SK-N-SH treated with all-trans-retinoic acid at 6 μM for 48 hours (cell line): ENCODE measurements at regions not wholly inside any gene's neighbourhood (a gene's known extent, or its start where the extent isn't known, plus 50 kb on each side); places are given as distances from the start of the nearest gene placed in this dataset.

Source experiments
- BACH2 ChIP-seq: fragments of 250-450 bp; sonication (Bioruptor Pico); IDR thresholded peaks from 2 replicates; pipeline ENCODE4 v1.9.0; 2021; ENCODE audit warnings: mild to moderate bottlenecking, borderline replicate concordance
- PPARA ChIP-seq: fragments of 250-450 bp; sonication (Bioruptor Pico); IDR thresholded peaks from 2 replicates; pipeline ENCODE4 v1.5.0; 2020; ENCODE audit warnings: mild to moderate bottlenecking, borderline replicate concordance
- ZFP3 ChIP-seq: fragments of 250-450 bp; sonication (Bioruptor Pico); IDR thresholded peaks from 2 replicates; pipeline ENCODE4 v1.5.0; 2020; ENCODE audit warnings: mild to moderate bottlenecking, moderate library complexity

DNA sequence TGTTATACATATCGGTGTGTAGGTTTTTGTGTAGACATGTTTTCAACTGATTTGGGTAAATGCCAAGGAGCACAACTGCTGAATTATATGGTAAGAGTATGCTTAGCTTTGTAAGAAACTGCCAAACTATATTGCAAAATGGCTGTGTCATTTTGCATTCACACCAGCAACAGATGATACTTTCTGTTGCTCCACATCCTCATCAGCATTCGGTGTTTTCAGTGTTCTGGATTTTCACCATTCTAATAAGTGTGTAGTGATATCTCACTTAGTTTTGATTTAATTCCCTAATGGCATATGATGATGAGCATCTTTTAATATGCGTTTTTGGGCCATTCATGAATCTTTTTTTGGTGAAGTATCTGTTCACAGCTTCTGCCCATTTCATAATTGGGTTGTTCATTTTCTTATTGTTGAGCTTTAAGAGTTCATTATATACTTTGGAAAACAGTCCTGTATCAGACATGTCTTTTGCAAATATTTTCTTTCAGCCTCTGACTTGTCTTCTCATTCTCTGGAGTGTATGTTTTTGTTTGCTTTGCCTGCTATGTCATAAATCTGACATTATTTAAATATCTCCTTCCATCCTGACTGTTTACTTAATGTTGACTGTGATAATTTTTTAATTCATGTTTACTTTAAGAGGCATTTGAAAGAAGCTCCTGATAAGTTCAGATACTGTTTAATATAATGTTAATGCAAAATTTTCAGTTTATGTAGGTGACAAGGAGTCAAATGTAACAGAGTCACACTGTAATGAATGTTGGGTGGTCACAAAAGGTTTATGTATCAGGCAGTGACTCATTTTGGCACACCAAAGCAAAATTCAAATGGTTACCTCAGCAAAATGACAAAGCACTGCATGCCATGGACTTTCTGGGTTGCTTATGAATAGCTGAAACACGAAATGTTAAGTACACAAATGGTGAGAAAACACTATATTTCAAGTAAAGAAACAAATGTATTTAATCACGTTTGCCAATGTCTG, 181.1 kb upstream of the DAB2 start:
- TF ChIP-seq BACH2 (no peak), PPARA (CRISPR knock-in tag) (no peak), ZFP3 (CRISPR knock-in tag) (no peak)
